Stimulated activated effector memory CD8-positive, alpha-beta T cell treated with anti-CD3 and anti-CD28 coated beads, Interleukin-12 subunit alpha, Interleukin-12 subunit beta, amount 100 ng/mL, for 72 hours (primary cell): ENCODE measurements at regions not wholly inside any gene's neighbourhood (a gene's known extent, or its start where the extent isn't known, plus 50 kb on each side); places are given as distances from the start of the nearest gene placed in this dataset.

ENCODE experiments used
- ATAC-seq: fragments of 150-1000 bp; cut with Tn5 transposase; 2 replicates; pipeline ENCODE4 v1.10.0; 2021
- DNase-seq, 2 donors: peaks; one replicate each; pipeline ENCODE4 v3.0.0; 2021 to 2022; ENCODE audit warnings: low spot score in 2 of 2
- H3K27ac Mint-ChIP-seq: one replicate; pipeline ENCODE4 v1.8.0; 2022; ENCODE audit warnings: mild to moderate bottlenecking, mixed read lengths
- H3K36me3 Mint-ChIP-seq: one replicate; pipeline ENCODE4 v1.8.0; 2022; ENCODE audit warnings: mild to moderate bottlenecking, mixed read lengths
- H3K4me1 Mint-ChIP-seq: one replicate; pipeline ENCODE4 v1.8.0; 2022; ENCODE audit warnings: mixed read lengths
- H3K4me3 Mint-ChIP-seq: one replicate; pipeline ENCODE4 v1.8.0; 2022; ENCODE audit warnings: mild to moderate bottlenecking, mixed read lengths
- H3K9me3 Mint-ChIP-seq: one replicate; pipeline ENCODE4 v1.8.0; 2022; ENCODE audit warnings: mixed read lengths

DNA sequence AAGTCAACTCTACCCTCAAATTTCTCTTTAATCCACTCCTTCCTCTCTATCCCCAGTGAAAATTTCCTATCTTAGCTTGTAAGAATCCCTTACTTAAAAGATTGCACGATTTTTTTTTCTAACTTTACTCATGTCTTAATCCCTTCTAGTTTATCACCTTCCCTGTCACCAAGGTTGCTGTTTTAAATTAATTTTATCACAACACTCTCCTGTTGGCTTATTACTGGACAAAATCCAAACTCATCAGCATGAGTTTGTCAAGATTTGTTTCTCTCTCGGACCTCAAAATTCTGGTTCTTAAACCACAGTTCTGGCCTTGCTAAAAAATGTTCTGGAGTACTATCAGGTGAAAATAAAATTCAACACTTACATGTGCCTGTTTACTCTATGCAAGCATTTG, 959.1 kb upstream of the SLC10A2 start:
- no peak for DNase-seq
- ATAC-seq, result no peak
- H3K4me1 Mint-ChIP-seq, result no peaks in the 10 kb centered on the region
- no peaks in the 10 kb centered on the region for H3K36me3 Mint-ChIP-seq
- H3K9me3 Mint-ChIP-seq, result peaks cover 16% of the 10 kb centered on the region
- H3K27ac Mint-ChIP-seq, result no peak overlapping the region
- H3K4me3 Mint-ChIP-seq, result no peak overlapping the region

- no peak for ATAC-seq
- Mint-ChIP-seq H3K27ac (no peak overlapping the region), H3K4me3 (no peak overlapping the region), H3K4me1 (no peaks in the 10 kb centered on the region), H3K36me3 (no peaks in the 10 kb centered on the region), H3K9me3 (peaks cover 16% of the 10 kb centered on the region)
- DNase-seq, result no peak
These were observed 958.4 kb upstream of the SLC10A2 start for GRCh38 chr13:104024416-104025170.

DNA sequence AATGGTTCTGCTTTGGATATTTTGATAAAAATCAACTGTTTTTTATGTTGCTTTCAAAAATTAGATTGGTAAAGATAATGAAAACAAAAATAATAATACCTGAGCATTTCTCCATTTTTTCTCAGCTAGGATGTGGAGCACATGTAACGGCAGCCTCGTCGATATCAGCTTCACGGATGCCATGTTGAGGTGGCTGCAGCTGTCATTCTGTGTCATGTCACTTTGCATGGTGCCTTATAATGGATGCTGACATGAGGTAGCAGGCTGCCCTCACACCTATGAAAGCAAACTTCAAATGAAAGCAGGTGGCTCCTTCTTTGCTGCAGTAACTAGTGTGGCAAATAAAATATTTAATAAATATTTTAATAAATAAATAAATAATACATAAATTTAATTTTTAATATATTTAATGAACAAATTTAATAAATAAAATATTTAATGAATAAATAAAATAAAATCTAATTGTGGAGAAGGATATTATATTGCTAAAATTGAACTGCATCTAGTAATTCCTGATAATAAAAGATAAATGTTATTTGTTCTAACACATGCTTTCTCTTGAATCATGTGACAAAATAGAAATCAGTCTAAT, 955.7 kb upstream of the SLC10A2 start:
- DNase-seq (no peak), ATAC-seq (no peak)
- Mint-ChIP-seq H3K27ac (no peak overlapping the region), H3K36me3 (no peaks in the 10 kb centered on the region), H3K4me3 (no peak overlapping the region), H3K9me3 (peaks cover 9% of the 10 kb centered on the region), H3K4me1 (no peaks in the 10 kb centered on the region)

DNA sequence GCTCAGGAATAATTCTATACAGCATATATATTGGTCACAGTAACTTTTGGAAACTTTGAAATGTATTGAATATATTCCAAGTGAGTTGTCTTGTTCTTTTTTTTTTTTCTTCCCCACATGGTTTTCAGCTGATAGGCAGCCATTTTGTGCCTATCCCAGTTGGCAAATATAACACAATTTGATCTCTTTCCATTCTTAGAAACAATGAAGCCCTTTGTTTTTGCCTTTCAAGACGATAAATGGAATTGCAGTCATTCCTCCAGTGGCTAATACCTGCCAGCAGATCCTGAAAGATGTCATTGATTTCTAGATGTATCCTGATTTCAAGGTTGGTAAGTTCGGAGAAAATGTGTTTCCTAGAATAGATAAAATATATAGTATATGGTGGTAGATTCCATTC, 951.1 kb upstream of the SLC10A2 start:
- no peak overlapping the region for H3K4me3 Mint-ChIP-seq
- H3K9me3 Mint-ChIP-seq, result peaks cover 5% of the 10 kb centered on the region
- H3K36me3 Mint-ChIP-seq, result no peaks in the 10 kb centered on the region
- no peaks in the 10 kb centered on the region for H3K4me1 Mint-ChIP-seq
- no peak for DNase-seq
- ATAC-seq, result no peak
- no peak overlapping the region for H3K27ac Mint-ChIP-seq

GRCh38 chr13:104015646-104016396, 949.6 kb upstream of the SLC10A2 start:
- H3K4me1 Mint-ChIP-seq, result no peaks in the 10 kb centered on the region
- no peak overlapping the region for H3K4me3 Mint-ChIP-seq
- no peaks in the 10 kb centered on the region for H3K36me3 Mint-ChIP-seq
- no peak for DNase-seq
- no peak overlapping the region for H3K27ac Mint-ChIP-seq
- H3K9me3 Mint-ChIP-seq, result peaks cover 8% of the 10 kb centered on the region
- no peak for ATAC-seq

- Mint-ChIP-seq H3K27ac (no peak overlapping the region), H3K4me3 (no peak overlapping the region), H3K4me1 (no peaks in the 10 kb centered on the region), H3K9me3 (peaks cover 8% of the 10 kb centered on the region), H3K36me3 (no peaks in the 10 kb centered on the region)
- ATAC-seq (no peak), DNase-seq (no peak)
These were observed 948.8 kb upstream of the SLC10A2 start for GRCh38 chr13:104014803-104015645.

DNA sequence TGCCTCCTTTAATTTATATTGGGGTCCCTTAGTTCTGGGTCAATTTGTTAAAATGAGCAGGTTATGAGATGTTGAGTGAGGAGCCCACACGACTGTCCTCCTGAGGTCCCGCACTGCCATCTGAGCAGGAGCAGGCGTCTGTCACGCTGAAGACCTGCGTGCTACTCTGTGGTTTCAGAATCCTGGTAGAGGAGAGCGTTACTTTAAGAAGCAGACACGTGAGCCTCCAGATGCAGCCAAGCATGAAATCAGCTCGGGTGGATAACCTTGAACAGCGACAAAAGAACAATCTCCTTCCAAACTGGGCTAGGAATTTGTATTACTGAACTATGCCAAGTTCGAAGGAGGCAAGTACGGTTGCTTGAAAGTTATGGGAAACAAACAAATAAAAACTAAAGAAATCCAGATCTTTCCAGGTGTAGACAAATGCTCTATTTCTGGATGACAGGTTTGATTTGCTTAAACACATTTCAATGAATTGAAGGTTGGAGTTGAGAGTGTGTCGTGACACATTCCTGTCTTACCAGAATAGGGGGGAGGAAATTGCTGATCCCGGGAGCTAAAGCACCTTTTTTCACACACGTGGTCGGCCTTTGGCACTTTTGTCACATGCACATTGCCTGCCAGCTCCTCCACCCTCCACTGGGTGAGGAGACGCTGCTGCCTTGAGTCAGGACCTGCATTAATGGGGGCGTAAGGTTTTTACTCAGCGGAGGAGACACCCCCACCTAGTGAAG, 945.5 kb upstream of the SLC10A2 start:
- ATAC-seq (no peak), DNase-seq (no peak)
- Mint-ChIP-seq H3K36me3 (no peaks in the 10 kb centered on the region), H3K27ac (no peak overlapping the region), H3K4me1 (no peaks in the 10 kb centered on the region), H3K4me3 (no peak overlapping the region), H3K9me3 (peaks cover 8% of the 10 kb centered on the region)

DNA sequence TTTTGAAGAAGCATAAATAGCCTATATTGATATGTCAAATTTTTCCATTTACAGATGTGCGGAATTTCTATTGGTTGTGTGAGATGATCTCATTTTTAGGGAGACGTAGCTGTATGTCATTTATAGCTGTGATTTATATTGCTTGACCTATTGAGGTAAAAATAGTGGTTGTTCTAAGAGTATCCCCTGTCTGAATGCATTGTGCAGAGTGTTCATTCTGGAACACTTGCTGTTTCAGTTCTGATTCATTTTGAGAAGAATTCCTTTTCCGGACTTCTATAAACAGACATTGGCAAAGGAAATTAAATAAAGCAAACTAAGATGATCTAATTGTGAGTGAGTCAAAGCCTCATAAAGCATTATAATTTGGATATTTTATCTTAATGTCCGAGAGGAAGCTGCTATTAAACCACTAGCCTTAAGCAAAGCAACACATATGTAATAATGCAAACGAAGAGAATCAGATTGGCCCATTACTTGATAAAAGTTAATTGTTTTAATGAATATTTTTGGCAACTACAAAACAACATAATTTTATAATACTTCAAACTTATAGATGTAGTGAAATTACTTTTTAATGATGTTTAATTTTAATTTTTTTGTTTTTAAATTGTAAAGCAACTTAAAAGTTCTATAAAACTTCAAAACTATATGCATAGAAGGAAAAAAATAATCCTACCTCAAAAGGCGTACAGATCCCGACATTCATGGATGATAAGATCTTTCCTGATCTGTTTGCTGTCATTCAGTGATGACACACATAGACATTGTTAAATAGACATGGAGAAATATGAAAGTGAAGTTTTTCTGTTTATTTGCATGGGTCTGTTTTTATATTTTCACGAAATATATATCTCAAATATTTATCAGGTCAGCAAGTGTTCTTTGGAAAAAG, 942.6 kb upstream of the SLC10A2 start:
- no peak overlapping the region for H3K4me3 Mint-ChIP-seq
- H3K4me1 Mint-ChIP-seq, result no peaks in the 10 kb centered on the region
- H3K9me3 Mint-ChIP-seq, result peaks cover 4% of the 10 kb centered on the region
- ATAC-seq (no peak), DNase-seq (no peak)
- H3K27ac Mint-ChIP-seq, result no peak overlapping the region
- H3K36me3 Mint-ChIP-seq, result no peaks in the 10 kb centered on the region

DNA sequence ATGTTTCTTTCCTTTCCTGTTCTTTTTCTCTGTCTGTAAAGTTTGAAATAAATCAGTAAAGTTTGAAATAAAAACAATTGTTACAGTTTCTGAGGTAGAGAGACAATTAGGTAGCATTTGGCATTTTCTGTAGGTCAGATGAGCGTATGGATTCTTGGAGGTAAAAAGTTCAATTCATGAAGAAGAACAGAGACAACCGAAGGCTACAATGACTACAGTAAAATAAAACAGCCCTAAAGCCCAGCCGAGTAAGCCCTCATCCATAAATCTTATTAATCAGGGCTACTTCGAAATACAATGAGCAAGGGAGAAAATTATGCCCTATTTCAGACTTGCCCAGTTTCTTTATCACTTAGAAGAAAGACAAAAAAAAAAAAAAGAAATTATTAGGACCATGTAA, 941.9 kb upstream of the SLC10A2 start:
- Mint-ChIP-seq H3K9me3 (peaks cover 4% of the 10 kb centered on the region), H3K27ac (no peak overlapping the region)

GRCh38 chr13:104006625-104007075, 940.4 kb upstream of the SLC10A2 start:
- Mint-ChIP-seq H3K4me1 (no peaks in the 10 kb centered on the region), H3K36me3 (no peaks in the 10 kb centered on the region), H3K27ac (no peak overlapping the region), H3K4me3 (no peak overlapping the region), H3K9me3 (peaks cover under 1% of the 10 kb centered on the region)
- ATAC-seq, result no peak
- no peak for DNase-seq

More for the DNA sequence above, 941.9 kb upstream of the SLC10A2 start:
- ATAC-seq (no peak), DNase-seq (no peak)
- Mint-ChIP-seq H3K36me3 (no peaks in the 10 kb centered on the region), H3K4me1 (no peaks in the 10 kb centered on the region), H3K4me3 (no peak overlapping the region)

GRCh38 chr13:104004572-104004971, 938.4 kb upstream of the SLC10A2 start:
- H3K36me3 Mint-ChIP-seq, result no peaks in the 10 kb centered on the region
- no peak for DNase-seq
- no peaks in the 10 kb centered on the region for H3K9me3 Mint-ChIP-seq
- no peak overlapping the region for H3K27ac Mint-ChIP-seq
- H3K4me1 Mint-ChIP-seq, result no peaks in the 10 kb centered on the region
- no peak overlapping the region for H3K4me3 Mint-ChIP-seq
- no peak for ATAC-seq

GRCh38 chr13:104002216-104002615, 936.0 kb upstream of the SLC10A2 start:
- Mint-ChIP-seq H3K4me1 (no peaks in the 10 kb centered on the region), H3K9me3 (no peaks in the 10 kb centered on the region)

DNA sequence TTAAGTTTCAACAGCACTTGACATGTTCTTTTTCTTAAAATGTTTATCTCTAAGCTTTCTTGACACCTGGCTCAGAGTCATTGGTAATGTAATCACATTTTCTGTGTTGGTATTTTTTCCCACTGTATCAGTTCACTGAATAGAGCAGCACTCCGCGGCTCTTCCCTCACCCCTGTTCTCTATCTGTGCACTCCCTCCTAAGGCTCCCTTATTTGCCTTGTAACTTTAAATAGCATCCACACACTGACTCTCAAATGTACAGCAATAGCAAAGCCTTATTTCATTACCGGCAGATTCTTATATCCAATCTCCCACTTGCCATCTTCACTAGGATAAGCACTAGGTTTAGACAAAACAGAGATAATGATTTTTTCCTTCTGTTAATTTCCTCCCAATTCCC, 935.5 kb upstream of the SLC10A2 start:
- H3K27ac Mint-ChIP-seq, result no peak overlapping the region
- ATAC-seq (no peak), DNase-seq (no peak)
- no peaks in the 10 kb centered on the region for H3K4me1 Mint-ChIP-seq
- H3K4me3 Mint-ChIP-seq, result no peak overlapping the region
- no peaks in the 10 kb centered on the region for H3K36me3 Mint-ChIP-seq
- H3K9me3 Mint-ChIP-seq, result no peaks in the 10 kb centered on the region

More at GRCh38 chr13:104002216-104002615, 936.0 kb upstream of the SLC10A2 start:
- H3K36me3 Mint-ChIP-seq, result no peaks in the 10 kb centered on the region
- no peak overlapping the region for H3K27ac Mint-ChIP-seq
- no peak overlapping the region for H3K4me3 Mint-ChIP-seq
- no peak for DNase-seq
- no peak for ATAC-seq

- Mint-ChIP-seq H3K4me1 (no peaks in the 10 kb centered on the region), H3K9me3 (peaks cover 12% of the 10 kb centered on the region), H3K27ac (no peak overlapping the region), H3K36me3 (no peaks in the 10 kb centered on the region), H3K4me3 (no peak overlapping the region)
- no peak for DNase-seq
- ATAC-seq, result no peak
These were observed 930.5 kb upstream of the SLC10A2 start for GRCh38 chr13:103996733-103997132.
